Endothelial cell (in vitro differentiated cells): ENCODE measurements at regions not wholly inside any gene's neighbourhood (a gene's known extent, or its start where the extent isn't known, plus 50 kb on each side); places are given as distances from the start of the nearest gene placed in this dataset.

Experiments
- DNase-seq: peaks from one replicate; pipeline ENCODE4 v3.0.0; 2021; ENCODE audit warnings: low spot score
- H3K27ac Mint-ChIP-seq: one replicate; pipeline ENCODE4 v1.8.0; 2021; ENCODE audit warnings: mixed read lengths, inconsistent platforms; ENCODE audit not compliant: unreplicated experiment
- H3K27me3 Mint-ChIP-seq: one replicate; pipeline ENCODE4 v1.8.0; 2021; ENCODE audit warnings: mild to moderate bottlenecking, moderate library complexity, mixed read lengths, inconsistent platforms; ENCODE audit not compliant: unreplicated experiment
- H3K36me3 Mint-ChIP-seq: one replicate; pipeline ENCODE4 v1.8.0; 2021; ENCODE audit warnings: mild to moderate bottlenecking, low read depth, mixed read lengths, inconsistent platforms; ENCODE audit not compliant: unreplicated experiment
- H3K4me1 Mint-ChIP-seq: one replicate; pipeline ENCODE4 v1.8.0; 2021; ENCODE audit warnings: mild to moderate bottlenecking, mixed read lengths, inconsistent platforms; ENCODE audit not compliant: unreplicated experiment
- H3K4me3 Mint-ChIP-seq: one replicate; pipeline ENCODE4 v1.8.0; 2021; ENCODE audit warnings: mild to moderate bottlenecking, mixed read lengths, inconsistent platforms; ENCODE audit not compliant: unreplicated experiment
- H3K9me3 Mint-ChIP-seq: one replicate; pipeline ENCODE4 v1.8.0; 2021; ENCODE audit warnings: mixed read lengths, inconsistent platforms; ENCODE audit not compliant: unreplicated experiment
- CTCF ChIP-seq: fragments of 200-600 bp; sonication (generic); IDR thresholded peaks from one replicate; pipeline ENCODE4 v1.5.0; 2021; ENCODE audit warnings: antibody characterized with exemption; ENCODE audit not compliant: unreplicated experiment

DNA sequence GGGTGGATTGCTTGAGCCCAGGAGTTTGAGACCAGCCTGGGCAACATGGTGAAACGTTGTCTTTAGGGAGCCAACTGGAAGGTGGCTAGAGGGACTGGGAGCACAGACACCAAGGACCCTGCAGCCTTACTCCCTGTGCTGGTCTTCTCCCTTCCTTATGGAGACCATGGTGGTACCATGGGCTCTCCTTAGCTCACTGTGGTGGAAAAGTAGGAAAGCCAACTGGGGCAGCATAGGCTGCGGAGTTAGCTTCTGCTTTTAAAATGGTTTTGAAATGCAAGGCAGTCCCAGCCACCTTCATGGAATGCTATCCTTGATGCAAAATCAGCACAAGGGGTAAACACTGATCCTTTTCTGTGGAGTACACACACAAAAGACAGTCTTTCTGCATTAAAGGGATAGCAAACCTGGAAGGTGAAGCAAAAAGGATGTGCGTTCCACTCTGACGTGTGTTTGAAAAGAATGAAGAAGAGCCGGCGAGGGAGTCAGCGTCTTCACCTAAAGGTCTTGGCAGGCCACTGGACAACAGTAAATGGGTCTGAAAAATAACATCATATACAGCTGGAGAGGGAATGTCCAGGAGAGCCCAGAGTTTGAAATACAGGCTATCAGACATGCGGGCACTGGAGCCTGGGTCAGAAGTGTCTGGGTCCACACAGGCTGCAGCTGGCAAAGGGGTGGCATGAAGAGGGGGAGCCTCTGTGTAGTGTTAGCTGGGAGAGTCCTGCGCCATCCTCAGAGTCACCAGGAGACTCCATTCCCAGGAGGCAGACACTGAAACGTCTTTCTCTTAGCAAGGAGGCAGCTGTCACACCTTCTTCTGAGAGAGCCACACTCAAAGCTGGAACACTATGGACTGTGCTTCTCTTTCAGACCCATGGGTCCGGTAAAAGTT is 58.5 kb downstream of the GPR6 start:
- H3K9me3 Mint-ChIP-seq: no peaks in the 10 kb centered on the region

GRCh38 chr6:110037726-110038295 is 59.7 kb downstream of the GPR6 start:
- no peak overlapping the region for H3K4me3 Mint-ChIP-seq
- no peaks in the 10 kb centered on the region for H3K9me3 Mint-ChIP-seq
- H3K36me3 Mint-ChIP-seq: no peaks in the 10 kb centered on the region
- no peak for DNase-seq
- H3K27ac Mint-ChIP-seq: no peak overlapping the region
- H3K4me1 Mint-ChIP-seq: peaks cover 20% of the 10 kb centered on the region
- TF ChIP-seq CTCF: no peak
- peaks cover 7% of the 10 kb centered on the region for H3K27me3 Mint-ChIP-seq

More for the DNA sequence above, 58.5 kb downstream of the GPR6 start:
- Mint-ChIP-seq H3K4me1 (peaks cover 20% of the 10 kb centered on the region), H3K27ac (no peak overlapping the region), H3K27me3 (peaks cover 7% of the 10 kb centered on the region), H3K36me3 (no peaks in the 10 kb centered on the region), H3K4me3 (no peak overlapping the region)
- no peak for DNase-seq
- TF ChIP-seq CTCF: no peak

DNA sequence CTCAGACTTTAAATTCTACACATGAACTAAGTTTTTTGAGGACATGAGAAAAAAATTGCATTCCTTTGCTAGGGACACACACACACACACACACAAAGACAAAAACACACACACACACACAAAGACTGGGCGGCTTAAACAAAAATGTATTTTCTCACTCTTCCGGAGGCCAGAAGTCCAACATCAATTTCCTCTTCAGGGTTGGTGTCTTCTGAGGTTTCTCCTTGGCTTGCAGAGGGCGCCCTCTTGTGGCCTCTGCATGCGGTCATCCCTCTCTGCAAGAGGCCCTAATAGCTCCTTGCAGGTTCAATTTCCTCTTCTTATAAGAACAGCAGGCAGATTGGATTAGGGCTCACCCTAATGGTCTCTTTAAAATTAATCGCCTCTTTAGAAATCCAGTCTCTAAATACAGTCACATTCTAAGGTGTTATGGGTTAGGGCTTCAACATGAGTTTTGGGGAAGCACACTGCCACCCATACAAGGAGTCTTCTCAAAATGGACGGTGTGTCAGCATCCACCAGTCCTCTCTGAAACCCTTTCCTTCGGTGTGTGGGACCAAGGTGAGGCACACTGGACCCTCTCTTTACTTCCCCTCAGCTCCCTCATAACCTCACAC is 61.4 kb downstream of the GPR6 start:
- DNase-seq: peak; percentile 87
- H3K4me3 Mint-ChIP-seq: peak overlapping the region; percentile 19
- H3K36me3 Mint-ChIP-seq: no peaks in the 10 kb centered on the region
- no peaks in the 10 kb centered on the region for H3K9me3 Mint-ChIP-seq
- peak overlapping the region; percentile 87 for H3K27ac Mint-ChIP-seq
- peaks cover 28% of the 10 kb centered on the region for H3K4me1 Mint-ChIP-seq
- TF ChIP-seq CTCF: peak; percentile 84
- peaks cover 7% of the 10 kb centered on the region for H3K27me3 Mint-ChIP-seq

DNA sequence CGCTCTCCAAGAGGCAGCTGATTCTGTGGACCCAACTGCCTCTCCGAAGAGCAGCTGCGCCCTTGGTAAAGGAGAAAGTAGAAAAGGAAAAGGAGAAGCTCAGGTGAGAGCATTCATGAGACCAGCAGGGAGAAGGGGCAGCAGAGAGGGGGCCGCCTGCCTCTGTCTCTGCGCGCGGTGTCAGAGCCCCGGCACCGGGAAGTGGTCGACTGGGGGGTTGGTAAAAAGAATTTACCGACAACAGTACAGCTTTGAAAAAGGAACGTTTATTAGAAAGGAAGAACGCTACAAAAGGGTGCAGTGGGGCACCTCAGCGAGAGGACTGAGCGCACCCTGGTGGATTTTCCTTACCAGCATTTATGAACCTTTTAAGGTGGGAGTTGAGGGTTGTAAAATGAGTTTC is 61.9 kb downstream of the GPR6 start:
- Mint-ChIP-seq H3K27me3 (peaks cover 7% of the 10 kb centered on the region), H3K4me1 (peaks cover 28% of the 10 kb centered on the region), H3K9me3 (no peaks in the 10 kb centered on the region)

More for the DNA sequence above, 61.9 kb downstream of the GPR6 start:
- H3K27ac Mint-ChIP-seq: peak overlapping the region; percentile 36
- peak overlapping the region; percentile 59 for H3K4me3 Mint-ChIP-seq
- H3K36me3 Mint-ChIP-seq: no peaks in the 10 kb centered on the region
- peak; percentile 39 for DNase-seq
- no peak for TF ChIP-seq CTCF
